Progenitor cell of endocrine pancreas (in vitro differentiated cells): ENCODE measurements at regions not wholly inside any gene's neighbourhood (a gene's known extent, or its start where the extent isn't known, plus 50 kb on each side); places are given as distances from the start of the nearest gene placed in this dataset.

ENCODE experiments used
- DNase-seq: peaks from one replicate; pipeline ENCODE4 v3.0.0; 2021; ENCODE audit warnings: low spot score; ENCODE audit not compliant: unreplicated experiment
- H3K27ac Mint-ChIP-seq: 2 replicates; pipeline ENCODE4 v1.8.0; 2021; ENCODE audit warnings: mild to moderate bottlenecking, moderate library complexity, mixed read lengths
- H3K27me3 Mint-ChIP-seq: 2 replicates; pipeline ENCODE4 v1.8.0; 2021; ENCODE audit warnings: mixed read lengths
- H3K36me3 Mint-ChIP-seq: 2 replicates; pipeline ENCODE4 v1.8.0; 2022; ENCODE audit warnings: mixed read lengths; ENCODE audit not compliant: insufficient read depth
- H3K4me1 Mint-ChIP-seq: 2 replicates; pipeline ENCODE4 v1.8.0; 2021; ENCODE audit warnings: low read depth, mixed read lengths
- H3K4me3 Mint-ChIP-seq: 2 replicates; pipeline ENCODE4 v1.8.0; 2021; ENCODE audit warnings: low read depth, mild to moderate bottlenecking, moderate library complexity, mixed read lengths
- H3K9me3 Mint-ChIP-seq: 2 replicates; pipeline ENCODE4 v1.8.0; 2021; ENCODE audit warnings: low read depth, mixed read lengths
- CTCF ChIP-seq: fragments of 200-600 bp; sonication (generic); IDR thresholded peaks from one replicate; pipeline ENCODE4 v1.5.0; 2021; ENCODE audit warnings: antibody characterized with exemption, mild to moderate bottlenecking; ENCODE audit not compliant: unreplicated experiment

GRCh38 chr5:2696156-2696807 is 55.2 kb downstream of the IRX2 start:
- peaks cover 70% of the 10 kb centered on the region for H3K27me3 Mint-ChIP-seq
- no peak for DNase-seq
- no peak for TF ChIP-seq CTCF
- H3K36me3 Mint-ChIP-seq, result no peaks in the 10 kb centered on the region
- H3K4me1 Mint-ChIP-seq, result peaks cover 9% of the 10 kb centered on the region
- no peak overlapping the region for H3K27ac Mint-ChIP-seq
- no peaks in the 10 kb centered on the region for H3K9me3 Mint-ChIP-seq
- no peak overlapping the region for H3K4me3 Mint-ChIP-seq

GRCh38 chr5:2695200-2695891 is 56.1 kb downstream of the IRX2 start:
- peaks cover 70% of the 10 kb centered on the region for H3K27me3 Mint-ChIP-seq
- peaks cover 9% of the 10 kb centered on the region for H3K4me1 Mint-ChIP-seq
- H3K27ac Mint-ChIP-seq, result peak overlapping the region; percentile 5
- no peaks in the 10 kb centered on the region for H3K36me3 Mint-ChIP-seq
- DNase-seq, result no peak
- TF ChIP-seq CTCF, result no peak
- no peak overlapping the region for H3K4me3 Mint-ChIP-seq
- H3K9me3 Mint-ChIP-seq, result peaks cover 4% of the 10 kb centered on the region

- H3K27me3 Mint-ChIP-seq, result peaks cover 70% of the 10 kb centered on the region
- no peak for TF ChIP-seq CTCF
These were observed 59.9 kb downstream of the IRX2 start for GRCh38 chr5:2691530-2691929.

GRCh38 chr5:2690293-2690692 is 61.2 kb downstream of the IRX2 start:
- H3K27ac Mint-ChIP-seq, result no peak overlapping the region
- peaks cover 78% of the 10 kb centered on the region for H3K27me3 Mint-ChIP-seq
- no peaks in the 10 kb centered on the region for H3K36me3 Mint-ChIP-seq
- no peak for DNase-seq
- peaks cover 4% of the 10 kb centered on the region for H3K9me3 Mint-ChIP-seq
- no peak for TF ChIP-seq CTCF
- H3K4me1 Mint-ChIP-seq, result peaks cover 3% of the 10 kb centered on the region
- H3K4me3 Mint-ChIP-seq, result no peak overlapping the region

More at GRCh38 chr5:2691530-2691929, 59.9 kb downstream of the IRX2 start:
- no peak for DNase-seq
- Mint-ChIP-seq H3K9me3 (peaks cover 4% of the 10 kb centered on the region), H3K4me1 (peaks cover 9% of the 10 kb centered on the region), H3K4me3 (no peak overlapping the region), H3K36me3 (no peaks in the 10 kb centered on the region), H3K27ac (no peak overlapping the region)

- H3K4me3 Mint-ChIP-seq, result no peak overlapping the region
- no peak for DNase-seq
- TF ChIP-seq CTCF, result no peak
- peaks cover 4% of the 10 kb centered on the region for H3K9me3 Mint-ChIP-seq
- H3K4me1 Mint-ChIP-seq, result peaks cover 2% of the 10 kb centered on the region
- peaks cover 80% of the 10 kb centered on the region for H3K27me3 Mint-ChIP-seq
- no peak overlapping the region for H3K27ac Mint-ChIP-seq
- H3K36me3 Mint-ChIP-seq, result no peaks in the 10 kb centered on the region
These were observed 62.9 kb downstream of the IRX2 start for GRCh38 chr5:2688586-2688985.
